Bronchial epithelial cell (primary cell): ENCODE measurements at regions not wholly inside any gene's neighbourhood (a gene's known extent, or its start where the extent isn't known, plus 50 kb on each side); places are given as distances from the start of the nearest gene placed in this dataset.

Experiments used
- DNase-seq: peaks from one replicate; pipeline ENCODE4 v3.0.0-alpha.2; 2010; ENCODE audit warnings: low read depth
- FAIRE-seq: peaks from 2 replicates; lab custom pipeline; 2011; peaks lifted over from hg19 to GRCh38; lab: Jason Lieb, UNC
- H3K27me3 ChIP-seq: 2 replicates; pipeline ENCODE4 v1.5.1; 2011; ENCODE audit warnings: low read length; ENCODE audit not compliant: control insufficient read depth, insufficient read depth
- H3K36me3 ChIP-seq: 2 replicates; pipeline ENCODE4 v1.5.1; 2011; ENCODE audit warnings: low read length; ENCODE audit not compliant: control insufficient read depth, insufficient read depth
- H3K4me3 ChIP-seq: 2 replicates; pipeline ENCODE4 v1.5.1; 2011; ENCODE audit warnings: mild to moderate bottlenecking, low read depth, low read length, control low read depth
- TF ChIP-seq, protein P1 (sequence below): IDR thresholded peaks from 2 replicates; pipeline ENCODE4 v1.5.1; 2011; ENCODE audit warnings: mild to moderate bottlenecking, moderate library complexity, low read length, control low read depth, inconsistent platforms; ENCODE audit not compliant: insufficient read depth, severe bottlenecking

DNA sequence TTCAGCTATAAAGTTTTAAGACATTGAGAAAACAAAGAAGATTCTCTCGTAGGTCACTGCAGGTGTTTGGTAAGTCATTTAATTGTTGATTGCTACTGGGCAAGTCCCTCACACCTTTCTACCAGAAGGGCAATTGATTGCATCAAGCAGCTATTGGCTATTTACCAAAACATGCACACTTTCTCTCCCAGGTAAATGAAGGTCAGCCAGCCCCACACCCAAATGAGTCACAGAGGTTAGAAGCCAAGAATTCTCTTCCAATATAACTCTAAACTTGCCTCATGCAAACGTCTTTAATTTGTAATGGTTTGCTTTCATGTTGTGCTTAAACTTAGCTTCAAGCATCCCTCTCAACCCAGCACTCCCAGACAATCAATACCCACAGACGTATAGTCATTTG, 475.3 kb upstream of the ADGRL2 start:
- Histone ChIP-seq H3K36me3 (no peaks in the 10 kb centered on the region), H3K27me3 (no peaks in the 10 kb centered on the region), H3K4me3 (no peak overlapping the region)
- TF ChIP-seq, protein P1, sequence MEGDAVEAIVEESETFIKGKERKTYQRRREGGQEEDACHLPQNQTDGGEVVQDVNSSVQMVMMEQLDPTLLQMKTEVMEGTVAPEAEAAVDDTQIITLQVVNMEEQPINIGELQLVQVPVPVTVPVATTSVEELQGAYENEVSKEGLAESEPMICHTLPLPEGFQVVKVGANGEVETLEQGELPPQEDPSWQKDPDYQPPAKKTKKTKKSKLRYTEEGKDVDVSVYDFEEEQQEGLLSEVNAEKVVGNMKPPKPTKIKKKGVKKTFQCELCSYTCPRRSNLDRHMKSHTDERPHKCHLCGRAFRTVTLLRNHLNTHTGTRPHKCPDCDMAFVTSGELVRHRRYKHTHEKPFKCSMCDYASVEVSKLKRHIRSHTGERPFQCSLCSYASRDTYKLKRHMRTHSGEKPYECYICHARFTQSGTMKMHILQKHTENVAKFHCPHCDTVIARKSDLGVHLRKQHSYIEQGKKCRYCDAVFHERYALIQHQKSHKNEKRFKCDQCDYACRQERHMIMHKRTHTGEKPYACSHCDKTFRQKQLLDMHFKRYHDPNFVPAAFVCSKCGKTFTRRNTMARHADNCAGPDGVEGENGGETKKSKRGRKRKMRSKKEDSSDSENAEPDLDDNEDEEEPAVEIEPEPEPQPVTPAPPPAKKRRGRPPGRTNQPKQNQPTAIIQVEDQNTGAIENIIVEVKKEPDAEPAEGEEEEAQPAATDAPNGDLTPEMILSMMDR, result no peak
- DNase-seq, result peak; percentile 42
- FAIRE-seq, result no peak

DNA sequence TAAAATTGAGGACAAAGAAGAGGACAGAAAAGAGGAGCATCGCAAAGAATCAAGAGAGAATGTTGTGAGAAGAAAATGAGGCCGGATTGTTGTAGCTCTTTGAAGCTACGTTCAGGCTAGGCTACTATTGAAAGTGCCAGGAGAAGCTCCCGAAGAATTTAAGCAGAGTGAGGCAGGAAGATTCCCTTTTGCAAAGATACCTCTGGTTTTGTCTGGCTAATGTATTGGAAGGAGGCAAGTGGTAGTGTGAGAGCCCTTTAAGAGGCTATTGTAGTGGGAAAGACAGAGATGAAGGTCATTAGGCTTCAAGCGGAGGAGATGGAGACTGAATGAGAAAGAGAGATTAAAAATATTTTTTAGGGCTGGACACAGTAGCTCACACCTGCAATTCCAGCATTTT, 476.9 kb upstream of the ADGRL2 start:
- H3K36me3 ChIP-seq, result no peaks in the 10 kb centered on the region
- H3K27me3 ChIP-seq, result no peaks in the 10 kb centered on the region
- DNase-seq (no peak), FAIRE-seq (no peak)
- H3K4me3 ChIP-seq, result no peak overlapping the region
- TF ChIP-seq, protein P1, result no peak

DNA sequence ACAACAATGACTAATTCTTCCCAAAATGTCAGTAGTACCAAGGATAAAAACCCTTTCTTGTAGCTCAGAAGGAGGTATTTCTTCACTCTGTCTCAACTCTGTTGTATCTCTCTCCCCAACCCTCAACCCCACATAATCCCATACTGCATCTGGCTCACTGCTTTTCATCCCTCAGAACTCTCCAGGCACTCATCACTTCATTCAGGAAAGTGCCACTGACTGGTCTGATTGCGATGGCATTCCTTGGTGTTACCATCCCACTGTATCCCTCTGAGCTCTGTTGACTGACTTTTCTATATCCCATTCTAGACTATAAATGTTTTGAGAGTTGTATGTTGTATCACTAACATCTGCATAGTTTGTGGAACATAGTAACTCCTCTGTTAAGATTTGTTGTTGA, 483.5 kb upstream of the ADGRL2 start:
- peaks cover 1% of the 10 kb centered on the region for H3K27me3 ChIP-seq
- peak; percentile 40 for FAIRE-seq
- TF ChIP-seq, protein P1, result no peak

DNA sequence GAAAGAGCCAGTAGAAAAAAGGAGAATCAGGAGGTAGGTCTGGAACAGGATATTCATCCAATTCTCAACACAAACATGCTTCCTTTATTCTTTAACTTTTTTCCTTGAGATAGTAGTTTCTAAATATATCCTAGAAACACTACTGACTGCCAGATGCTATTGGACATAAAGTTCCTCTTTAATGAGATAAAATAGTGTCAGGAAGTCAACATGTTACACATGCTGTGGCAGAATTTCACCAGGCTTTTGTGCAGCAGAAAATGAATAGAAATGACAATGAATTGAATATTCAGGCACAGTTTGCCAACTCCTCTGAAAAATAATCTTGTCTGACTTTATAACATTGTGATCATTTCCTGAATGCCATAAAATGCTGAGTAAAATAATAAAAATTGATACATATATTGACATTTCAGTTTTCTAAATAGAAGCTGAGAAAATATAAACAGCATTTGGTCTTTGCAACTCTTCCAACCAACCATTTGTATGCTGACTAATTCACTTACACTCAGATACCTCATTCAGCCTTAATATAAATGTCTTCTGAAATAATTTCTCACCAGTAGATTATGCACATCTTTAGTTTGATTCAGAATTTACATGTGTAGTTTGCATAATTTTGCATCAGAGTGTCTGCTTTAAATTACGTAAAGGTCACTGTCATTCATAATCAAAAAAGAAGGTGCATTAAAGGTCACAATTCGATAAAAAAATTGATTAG, 486.1 kb upstream of the ADGRL2 start:
- no peaks in the 10 kb centered on the region for H3K36me3 ChIP-seq
- TF ChIP-seq, protein P1, result no peak
- peaks cover 1% of the 10 kb centered on the region for H3K27me3 ChIP-seq
- DNase-seq (no peak), FAIRE-seq (no peak)
- no peak overlapping the region for H3K4me3 ChIP-seq

More for the DNA sequence above, 483.5 kb upstream of the ADGRL2 start:
- DNase-seq, result no peak
- no peak overlapping the region for H3K4me3 ChIP-seq
- H3K36me3 ChIP-seq, result no peaks in the 10 kb centered on the region

DNA sequence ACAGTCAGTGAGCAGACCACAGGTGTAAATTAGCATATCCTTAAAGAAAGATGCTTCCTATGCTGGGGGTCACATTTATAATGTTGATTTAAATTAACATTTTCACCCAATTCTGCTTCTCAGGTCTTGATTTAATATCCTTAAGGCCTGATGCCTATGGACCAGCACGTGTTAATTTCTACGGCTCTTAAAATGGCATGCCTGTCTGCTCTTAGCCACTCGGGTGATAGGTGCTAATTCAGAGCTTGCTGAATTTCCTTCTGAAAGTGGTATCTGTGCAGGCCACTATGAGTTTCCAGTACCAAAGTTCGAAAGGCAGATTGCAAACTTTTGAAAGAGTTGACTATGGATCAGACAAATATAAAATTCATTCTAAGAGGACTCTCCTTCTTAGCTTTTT, 487.4 kb upstream of the ADGRL2 start:
- FAIRE-seq (no peak), DNase-seq (no peak)
- TF ChIP-seq, protein P1, result no peak
- peaks cover 1% of the 10 kb centered on the region for H3K27me3 ChIP-seq
- H3K4me3 ChIP-seq, result no peak overlapping the region
- H3K36me3 ChIP-seq, result no peaks in the 10 kb centered on the region
